ENCODE measurements at regions not wholly inside any gene's neighbourhood (a gene's known extent, or its start where the extent isn't known, plus 50 kb on each side); places are given as distances from the start of the nearest gene placed in this dataset.

DNA sequence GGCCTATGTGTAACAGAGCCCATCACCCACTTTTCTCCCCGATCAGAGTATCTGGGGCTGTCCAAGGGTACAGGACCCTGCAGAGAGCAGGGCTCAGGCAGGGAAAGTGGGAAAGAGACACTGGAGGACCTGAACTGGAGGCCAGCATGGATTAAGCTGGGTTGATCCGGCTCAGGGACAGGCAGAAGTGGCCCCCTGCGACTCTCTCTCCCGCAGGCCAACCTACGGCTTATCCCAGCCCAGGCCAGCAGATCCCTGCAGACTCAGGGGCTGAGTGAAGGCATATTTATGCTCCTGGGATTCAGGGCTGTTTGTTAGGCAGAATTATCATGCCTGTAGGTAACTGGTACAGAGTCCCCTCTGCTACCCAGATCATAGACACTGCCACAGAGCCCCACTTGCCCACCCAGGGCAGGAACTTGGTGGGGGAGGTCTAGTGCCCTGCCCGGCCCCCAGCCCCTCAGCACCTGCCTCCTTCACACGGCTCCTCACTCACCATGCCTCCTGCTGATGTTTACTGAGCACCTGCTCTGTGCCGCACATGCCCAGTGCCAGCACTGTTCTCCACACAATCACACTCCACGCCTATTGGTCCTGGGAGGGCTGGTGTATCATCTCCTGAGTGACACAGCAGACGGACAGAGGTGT, 87.3 kb downstream of the ADRA2C start:
- no peak for DNase-seq

DNA sequence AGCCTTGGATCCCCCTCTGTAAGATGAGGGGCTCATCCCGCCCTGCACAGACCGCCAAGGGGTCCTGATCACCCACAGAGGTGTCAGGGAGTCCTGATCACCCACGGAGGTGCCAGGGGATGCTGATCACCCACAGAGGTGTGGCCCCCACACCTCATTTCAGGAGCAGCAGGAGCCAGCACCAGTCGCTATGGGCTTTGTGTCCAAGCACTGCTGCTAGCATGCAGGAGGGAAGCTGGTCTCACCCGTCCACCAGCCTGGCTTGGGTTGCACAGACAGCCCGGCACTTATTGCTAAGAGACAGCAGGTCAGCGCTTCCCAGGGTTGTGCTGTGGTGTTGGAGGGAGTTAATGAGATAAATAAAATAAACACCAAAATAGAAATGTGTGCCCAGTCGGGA, 88.5 kb downstream of the ADRA2C start:
- no peak for DNase-seq

DNA sequence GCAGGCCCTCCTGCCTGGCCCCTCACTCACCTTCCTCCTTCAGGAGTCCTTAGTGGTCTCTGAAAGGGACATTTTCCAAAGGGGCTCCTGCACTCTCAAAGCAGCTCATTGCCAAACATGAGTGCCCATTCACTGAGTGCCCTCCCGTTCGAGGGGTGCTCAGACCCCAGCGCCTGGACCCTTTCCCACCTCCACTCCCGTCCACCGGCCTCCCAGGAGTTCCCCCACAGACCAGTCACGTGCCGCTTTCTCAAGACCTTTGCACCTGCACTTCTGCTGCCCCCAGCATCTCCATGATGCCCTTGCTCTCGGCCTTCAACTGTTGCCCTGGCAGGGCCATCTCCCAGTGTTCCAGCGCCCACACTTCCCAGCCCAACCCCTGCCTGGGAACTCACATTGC, 89.5 kb downstream of the ADRA2C start:
- no peak for DNase-seq

DNA sequence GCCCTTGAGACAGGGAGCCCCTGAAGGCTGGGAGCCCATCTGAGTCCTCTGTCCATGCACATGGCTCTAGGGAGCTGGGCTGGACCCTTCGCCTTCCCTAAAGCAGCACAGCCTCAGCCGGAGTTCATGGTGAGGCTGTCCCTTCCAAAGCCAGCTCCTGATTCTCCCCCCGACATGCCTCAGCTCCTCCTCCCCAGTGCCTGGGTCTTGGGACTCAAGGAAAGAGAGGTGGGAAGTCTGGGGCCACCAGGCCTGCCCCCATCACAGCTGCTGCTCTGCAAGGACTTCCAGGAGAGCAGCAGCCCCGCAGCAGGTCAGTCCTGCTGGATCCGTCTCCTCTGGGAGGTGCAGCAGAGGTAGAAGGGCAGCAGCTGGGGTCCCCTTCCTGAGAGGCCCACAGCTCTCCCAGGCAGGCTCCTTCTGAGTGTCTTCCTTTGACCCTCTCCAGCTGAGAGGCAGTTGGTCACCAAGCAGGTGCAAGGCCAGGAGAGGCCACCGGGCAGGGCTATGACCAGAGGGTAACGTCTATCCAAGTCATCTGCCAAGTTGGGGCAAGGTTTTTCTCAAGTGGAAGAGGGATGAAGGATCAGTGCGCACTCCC, 90.5 kb downstream of the ADRA2C start:
- no peak for DNase-seq

GRCh38 chr4:3857269-3857926, 91.2 kb downstream of the ADRA2C start:
- no peak for DNase-seq

GRCh38 chr4:3858046-3858730, 92.0 kb downstream of the ADRA2C start:
- DNase-seq: no peak

DNA sequence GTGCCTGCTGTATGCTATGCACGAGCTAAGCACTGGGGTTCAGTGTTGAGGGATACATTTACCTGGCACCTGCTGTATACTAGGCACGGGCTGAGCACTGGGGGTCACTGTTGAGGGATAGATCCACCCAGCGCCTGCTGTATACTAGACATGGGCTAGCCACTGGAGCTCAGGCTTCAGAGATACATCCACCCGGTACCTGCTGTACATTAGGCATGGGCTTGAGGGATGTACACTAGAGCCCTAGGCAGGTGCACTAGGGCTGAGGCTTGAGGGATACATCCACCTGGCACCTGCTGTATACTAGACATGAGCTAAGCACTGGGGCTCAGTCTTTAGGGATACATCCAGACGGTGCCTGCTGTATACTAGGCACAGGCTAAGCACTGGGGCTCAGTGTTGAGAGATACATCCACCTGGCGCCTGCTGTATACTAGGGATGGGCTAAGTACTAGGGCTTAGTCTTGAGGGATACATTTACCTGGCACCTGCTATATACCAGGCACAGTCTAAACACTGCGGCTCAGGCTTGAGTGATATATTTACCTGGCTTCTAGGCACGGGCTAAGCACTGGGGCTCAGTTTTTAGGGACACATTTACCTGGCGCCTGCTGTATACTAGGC, 92.7 kb downstream of the ADRA2C start:
- no peak for DNase-seq

GRCh38 chr4:3859571-3859970, 93.4 kb downstream of the ADRA2C start:
- DNase-seq: no peak

GRCh38 chr4:3860061-3860912, 94.1 kb downstream of the ADRA2C start:
- no peak for DNase-seq

GRCh38 chr4:3860913-3861636, 94.9 kb downstream of the ADRA2C start:
- DNase-seq: no peak

GRCh38 chr4:3861720-3862639, 95.8 kb downstream of the ADRA2C start:
- no peak for DNase-seq

- no peak for DNase-seq
Measured at GRCh38 chr4:3862640-3863420, 96.6 kb downstream of the ADRA2C start.

- no peak for DNase-seq
Measured at GRCh38 chr4:3863841-3864741, 97.9 kb downstream of the ADRA2C start.

DNA sequence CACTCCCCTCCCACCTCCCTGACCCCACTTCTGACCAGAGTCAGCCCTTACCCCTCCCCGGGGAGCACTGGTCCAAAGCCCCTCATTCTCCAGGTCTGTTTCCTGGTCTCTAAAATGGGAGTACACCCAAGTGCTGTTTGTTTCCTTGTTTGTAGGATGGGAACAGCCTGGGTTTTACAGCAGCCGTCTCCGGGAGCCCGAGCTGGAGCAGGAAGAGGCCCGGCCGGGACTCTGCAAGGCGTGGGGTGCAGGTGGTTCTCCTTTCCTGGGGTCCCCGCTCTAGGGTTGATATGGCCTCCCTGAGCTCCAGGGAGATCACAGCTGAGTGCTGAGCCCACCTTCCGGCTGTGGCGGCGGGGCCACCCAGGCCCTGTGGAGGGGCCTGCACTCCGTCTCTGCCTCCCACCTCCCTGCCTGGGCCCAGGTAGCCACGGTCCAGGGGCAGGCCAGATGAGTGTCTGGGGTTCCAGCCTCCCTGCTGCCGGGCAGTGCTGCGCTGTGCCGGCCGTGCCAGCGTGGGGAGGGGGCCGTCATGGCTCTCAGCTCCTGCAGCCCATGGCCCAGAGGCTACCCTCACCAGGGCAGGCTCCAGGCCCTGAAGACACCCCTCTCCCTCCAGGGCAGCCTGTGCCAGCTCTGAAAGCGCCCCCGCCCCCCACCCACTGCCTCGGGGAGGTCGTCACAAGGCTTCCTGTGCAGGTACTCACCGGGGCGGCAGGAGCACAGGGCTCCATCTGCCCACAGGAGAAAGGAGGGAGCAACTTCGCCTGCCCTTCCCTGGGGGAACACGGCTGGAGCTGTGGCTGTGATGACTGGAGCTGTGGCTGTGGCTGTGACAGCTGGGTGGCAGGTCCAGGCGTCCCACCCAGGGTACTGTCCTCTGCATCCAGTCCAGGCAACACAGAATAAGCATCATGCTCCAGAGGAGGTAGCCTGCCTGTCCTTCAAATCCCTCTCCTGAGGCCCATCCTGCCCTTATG, 98.8 kb downstream of the ADRA2C start:
- DNase-seq: no peak

DNA sequence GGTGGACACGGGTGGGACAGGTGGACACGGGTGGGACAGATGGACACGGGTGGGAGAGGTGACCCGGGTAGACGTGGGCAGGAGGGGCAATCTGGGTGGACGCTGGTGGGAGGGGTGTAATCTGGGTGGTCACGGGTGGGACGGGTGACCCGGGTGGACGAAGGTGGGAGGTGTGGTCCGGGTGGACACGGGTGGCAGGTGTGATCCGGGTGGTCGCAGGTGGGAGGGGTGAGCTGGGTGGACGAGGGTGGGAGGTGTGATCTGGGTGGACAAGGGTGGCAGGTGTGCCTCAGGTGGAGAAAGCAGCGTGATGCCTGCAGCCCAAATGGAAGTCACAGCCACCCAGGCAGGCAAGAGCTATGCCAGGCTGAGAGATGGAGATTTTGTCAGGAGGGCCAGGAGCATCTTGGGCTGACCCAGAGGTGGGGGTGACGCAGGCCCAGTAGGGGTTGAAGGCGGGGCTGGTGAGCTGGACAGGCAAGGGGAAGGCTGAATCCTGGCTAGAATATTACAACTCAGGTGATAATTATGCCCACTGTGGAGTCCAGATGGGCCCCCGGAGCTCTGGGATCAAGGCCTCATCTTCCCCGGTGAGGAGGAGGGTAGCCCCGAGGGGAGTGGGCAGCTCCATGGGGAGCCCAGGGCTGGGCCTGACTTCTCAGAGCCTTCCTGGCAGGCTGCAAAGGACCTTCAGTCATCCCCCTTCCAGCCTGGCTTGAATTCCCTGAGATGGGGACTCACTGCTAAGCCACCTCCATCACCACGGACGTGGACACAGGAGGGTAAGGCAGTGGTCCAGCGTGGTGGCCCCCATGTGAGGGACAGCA, 100.0 kb downstream of the ADRA2C start:
- DNase-seq: no peak

GRCh38 chr4:3866813-3867129, 100.6 kb downstream of the ADRA2C start:
- no peak for DNase-seq
